BE2C (cell line): ENCODE measurements at regions not wholly inside any gene's neighbourhood (a gene's known extent, or its start where the extent isn't known, plus 50 kb on each side); places are given as distances from the start of the nearest gene placed in this dataset.
"Not testable (repeated sequence)": the region's sequence is repeated elsewhere in the genome, so short reads cannot be mapped to it uniquely, and the experiment has no call there.

ENCODE experiments used
- DNase-seq: peaks from one replicate; pipeline ENCODE4 v3.0.0-alpha.2; 2020
- H3K27me3 ChIP-seq: fragments of 250-450 bp; sonication (Bioruptor Pico); 2 replicates; pipeline ENCODE4 v1.5.1; 2020; ENCODE audit warnings: mild to moderate bottlenecking
- H3K36me3 ChIP-seq: fragments of 250-450 bp; sonication (Bioruptor Pico); 2 replicates; pipeline ENCODE4 v1.5.1; 2020; ENCODE audit warnings: mild to moderate bottlenecking
- H3K4me1 ChIP-seq: fragments of 250-450 bp; sonication (Bioruptor Pico); 2 replicates; pipeline ENCODE4 v1.5.1; 2020
- H3K4me3 ChIP-seq: 2 replicates; pipeline ENCODE4 v1.5.1; 2011; ENCODE audit warnings: low read depth, low read length
- H3K9me3 ChIP-seq: fragments of 250-450 bp; sonication (Bioruptor Pico); 2 replicates; pipeline ENCODE4 v1.5.1; 2020
- TF ChIP-seq, protein P1 (sequence below): IDR thresholded peaks from 2 replicates; pipeline ENCODE4 v1.5.1; 2012; ENCODE audit warnings: mild to moderate bottlenecking, low read depth, low read length

DNA sequence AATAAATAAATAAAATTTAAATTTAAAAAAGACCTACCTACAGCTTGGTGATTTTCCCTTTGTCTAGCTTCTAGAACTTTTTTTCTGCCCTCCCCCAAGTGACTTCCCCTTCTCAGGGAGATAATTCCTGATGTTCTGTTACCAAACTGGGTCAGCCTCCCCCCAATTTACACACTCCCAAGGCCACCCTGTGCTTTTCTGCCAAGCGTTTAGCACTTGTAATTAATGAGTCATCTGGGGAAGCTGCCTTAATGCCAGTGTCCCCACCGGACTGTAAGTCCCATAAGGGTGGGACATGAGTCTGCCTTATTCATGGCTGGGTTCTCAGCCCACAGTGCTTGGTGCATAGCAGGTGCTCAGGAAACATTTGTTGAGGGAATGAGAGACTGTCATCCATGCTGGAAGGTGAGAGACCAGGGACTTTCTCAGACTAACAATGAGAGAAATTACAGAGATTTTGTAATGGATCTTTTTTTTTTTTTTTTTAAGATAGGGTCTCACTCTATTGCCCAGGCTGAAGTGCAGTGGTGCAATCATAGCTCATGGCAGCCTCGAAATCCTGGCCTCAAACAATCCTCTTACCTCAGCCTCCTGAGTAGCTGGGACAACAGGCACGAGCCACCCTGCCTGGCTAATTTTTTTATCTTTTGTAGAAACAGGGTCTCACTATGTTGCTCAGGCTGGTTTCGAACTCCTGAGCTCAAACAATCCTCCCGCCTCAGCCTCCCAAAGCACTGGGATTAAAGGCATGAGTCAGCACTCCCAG lies 106.8 kb downstream of the PHETA1 start:
- Histone ChIP-seq H3K27me3 (no peaks in the 10 kb centered on the region), H3K4me3 (no peak overlapping the region), H3K36me3 (no peaks in the 10 kb centered on the region), H3K9me3 (no peaks in the 10 kb centered on the region), H3K4me1 (no peaks in the 10 kb centered on the region)
- DNase-seq: no peak
- TF ChIP-seq, protein P1, sequence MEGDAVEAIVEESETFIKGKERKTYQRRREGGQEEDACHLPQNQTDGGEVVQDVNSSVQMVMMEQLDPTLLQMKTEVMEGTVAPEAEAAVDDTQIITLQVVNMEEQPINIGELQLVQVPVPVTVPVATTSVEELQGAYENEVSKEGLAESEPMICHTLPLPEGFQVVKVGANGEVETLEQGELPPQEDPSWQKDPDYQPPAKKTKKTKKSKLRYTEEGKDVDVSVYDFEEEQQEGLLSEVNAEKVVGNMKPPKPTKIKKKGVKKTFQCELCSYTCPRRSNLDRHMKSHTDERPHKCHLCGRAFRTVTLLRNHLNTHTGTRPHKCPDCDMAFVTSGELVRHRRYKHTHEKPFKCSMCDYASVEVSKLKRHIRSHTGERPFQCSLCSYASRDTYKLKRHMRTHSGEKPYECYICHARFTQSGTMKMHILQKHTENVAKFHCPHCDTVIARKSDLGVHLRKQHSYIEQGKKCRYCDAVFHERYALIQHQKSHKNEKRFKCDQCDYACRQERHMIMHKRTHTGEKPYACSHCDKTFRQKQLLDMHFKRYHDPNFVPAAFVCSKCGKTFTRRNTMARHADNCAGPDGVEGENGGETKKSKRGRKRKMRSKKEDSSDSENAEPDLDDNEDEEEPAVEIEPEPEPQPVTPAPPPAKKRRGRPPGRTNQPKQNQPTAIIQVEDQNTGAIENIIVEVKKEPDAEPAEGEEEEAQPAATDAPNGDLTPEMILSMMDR: no peak

DNA sequence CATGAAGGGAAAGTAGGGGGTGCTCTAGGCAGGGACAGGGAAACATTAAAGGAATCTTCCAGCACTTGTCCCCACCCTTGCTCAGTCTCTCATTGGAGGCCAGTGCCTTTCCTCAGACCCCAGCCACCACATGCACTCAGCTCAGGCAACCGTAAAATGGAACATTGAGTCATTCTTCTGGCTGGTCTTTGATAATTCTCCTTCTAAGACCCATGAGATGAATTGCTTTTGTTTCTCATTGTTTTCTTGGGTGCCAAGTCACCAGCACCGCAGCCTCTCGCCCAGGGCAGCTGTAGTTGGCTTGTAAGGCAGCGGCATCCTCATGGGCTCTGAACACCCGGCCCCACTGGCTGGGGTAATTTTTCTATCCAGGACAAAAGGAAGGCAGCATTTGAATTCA lies 108.2 kb downstream of the PHETA1 start:
- no peaks in the 10 kb centered on the region for H3K27me3 ChIP-seq
- DNase-seq: no peak
- no peak overlapping the region for H3K4me3 ChIP-seq
- H3K4me1 ChIP-seq: no peaks in the 10 kb centered on the region
- TF ChIP-seq, protein P1: no peak
- no peaks in the 10 kb centered on the region for H3K36me3 ChIP-seq
- no peaks in the 10 kb centered on the region for H3K9me3 ChIP-seq

DNA sequence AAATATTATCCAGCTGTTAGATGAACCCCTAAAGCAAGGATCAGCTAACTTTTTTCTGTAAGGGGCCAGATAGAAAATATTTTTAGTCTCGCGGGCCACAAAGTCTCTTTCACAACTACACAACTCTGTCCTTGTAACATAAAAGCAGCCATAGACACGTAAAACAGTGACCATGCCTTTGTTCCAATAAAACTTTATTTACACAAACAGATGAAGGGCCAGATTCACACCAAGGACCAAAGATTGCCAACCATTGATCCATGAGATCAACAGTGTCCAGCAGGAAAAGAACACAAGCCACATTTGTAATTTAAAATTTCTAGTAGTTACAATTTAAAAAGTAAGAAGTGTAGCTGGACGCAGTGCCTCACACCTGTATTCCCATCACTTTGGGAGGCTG lies 109.7 kb downstream of the PHETA1 start:
- Histone ChIP-seq H3K9me3 (no peaks in the 10 kb centered on the region), H3K4me1 (no peaks in the 10 kb centered on the region), H3K36me3 (no peaks in the 10 kb centered on the region), H3K27me3 (no peaks in the 10 kb centered on the region), H3K4me3 (no peak overlapping the region)
- TF ChIP-seq, protein P1: no peak
- DNase-seq: no peak

- not testable (repeated sequence) for H3K4me3 ChIP-seq, H3K27me3 ChIP-seq, DNase-seq, H3K4me1 ChIP-seq, H3K9me3 ChIP-seq, H3K36me3 ChIP-seq
Observed at GRCh38 chr12:111258081-111258480, 110.8 kb downstream of the PHETA1 start.

DNA sequence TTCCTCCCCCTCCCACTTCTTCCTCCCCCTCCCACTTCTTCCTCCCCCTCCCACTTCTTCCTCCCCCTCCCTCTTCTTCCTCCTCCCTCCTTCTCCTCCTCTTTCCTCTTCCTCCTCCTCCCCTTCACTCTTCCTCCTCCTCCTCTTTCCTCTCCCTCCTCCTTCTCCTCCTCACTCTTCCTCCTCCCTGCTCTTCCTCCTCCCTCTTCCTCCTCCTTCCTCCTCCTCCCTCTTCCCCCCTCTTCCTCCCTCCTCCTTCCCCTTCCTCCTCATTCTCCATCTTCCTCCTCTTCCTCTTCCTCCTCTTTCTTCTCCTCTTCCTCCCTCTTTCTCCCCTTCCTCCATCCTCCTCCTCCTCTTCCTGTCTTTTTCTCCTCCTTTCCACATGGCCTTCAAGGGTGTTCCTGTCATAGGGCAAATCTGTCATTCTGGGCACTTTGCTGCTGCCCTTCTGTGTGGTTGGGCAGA lies 111.4 kb downstream of the PHETA1 start:
- TF ChIP-seq, protein P1: no peak
- Histone ChIP-seq H3K4me3 (no peak overlapping the region), H3K36me3 (no peaks in the 10 kb centered on the region), H3K27me3 (no peaks in the 10 kb centered on the region), H3K4me1 (no peaks in the 10 kb centered on the region), H3K9me3 (no peaks in the 10 kb centered on the region)
- DNase-seq: no peak

DNA sequence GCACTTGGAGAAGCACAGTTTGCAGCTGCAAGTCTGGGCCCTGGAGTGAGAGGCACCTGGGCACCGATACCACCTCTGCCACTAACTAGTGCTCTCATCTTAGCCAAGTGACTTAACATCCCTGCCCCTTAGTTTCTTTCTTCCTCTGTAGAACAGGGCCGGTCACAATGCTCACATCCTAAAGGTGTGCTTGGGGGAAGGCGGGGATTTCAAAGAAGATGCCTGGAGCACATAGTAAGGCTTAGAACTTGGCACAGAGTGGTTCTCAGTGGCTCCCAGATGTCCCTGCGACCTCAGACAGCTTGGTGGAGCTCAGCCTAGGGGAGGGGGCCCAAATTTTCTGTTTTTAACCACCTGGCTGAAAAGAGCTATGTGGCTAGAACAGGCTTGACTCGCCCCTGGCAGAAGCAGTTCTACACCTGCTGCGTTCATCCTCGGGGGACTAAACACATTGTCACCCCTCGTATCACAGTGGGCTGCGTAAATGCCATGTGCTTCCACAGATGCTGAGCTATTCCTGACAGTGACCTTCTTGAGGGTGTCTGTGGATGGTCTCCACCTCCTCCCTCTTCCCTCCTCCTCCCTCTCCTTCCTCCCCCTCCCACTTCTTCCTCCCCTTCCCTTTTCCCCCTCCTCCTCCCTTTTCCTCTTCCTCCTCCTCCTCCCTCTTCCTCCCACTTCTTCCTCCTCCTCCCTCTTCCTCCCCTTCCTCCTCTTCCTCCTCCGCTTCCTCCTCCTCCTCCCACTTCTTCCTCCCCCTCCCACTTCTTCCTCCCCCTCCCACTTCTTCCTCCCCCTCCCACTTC lies 112.1 kb downstream of the PHETA1 start:
- DNase-seq: no peak
- Histone ChIP-seq H3K4me1 (no peaks in the 10 kb centered on the region), H3K36me3 (no peaks in the 10 kb centered on the region), H3K9me3 (no peaks in the 10 kb centered on the region), H3K27me3 (no peaks in the 10 kb centered on the region), H3K4me3 (no peak overlapping the region)
- TF ChIP-seq, protein P1: no peak
